Fibroblast of the aortic adventitia (primary cell): ENCODE measurements at regions not wholly inside any gene's neighbourhood (a gene's known extent, or its start where the extent isn't known, plus 50 kb on each side); places are given as distances from the start of the nearest gene placed in this dataset.
A peak's percentile ranks its signal among the peaks of the same experiment; 100 is the strongest.

ENCODE experiments used
- DNase-seq: peaks from one replicate; pipeline ENCODE4 v3.0.0-alpha.2; 2010; ENCODE audit warnings: low read depth
- H3K4me3 ChIP-seq: 2 replicates; pipeline ENCODE4 v1.5.1; 2011; ENCODE audit warnings: low read depth, mild to moderate bottlenecking, control low read depth, low read length, moderate library complexity
- CTCF ChIP-seq: IDR thresholded peaks from 2 replicates; pipeline ENCODE4 v1.5.1; 2011; ENCODE audit warnings: mild to moderate bottlenecking, low read length, control low read depth, inconsistent platforms; ENCODE audit not compliant: insufficient read depth

- no peak for TF ChIP-seq CTCF
- H3K4me3 ChIP-seq: no peak overlapping the region
- DNase-seq: peak; percentile 14
Observed at GRCh38 chr2:71783215-71783614, 329.9 kb downstream of the DYSF start.

GRCh38 chr2:71782323-71782722 is 329.0 kb downstream of the DYSF start:
- TF ChIP-seq CTCF: no peak
- H3K4me3 ChIP-seq: no peak overlapping the region
- no peak for DNase-seq

DNA sequence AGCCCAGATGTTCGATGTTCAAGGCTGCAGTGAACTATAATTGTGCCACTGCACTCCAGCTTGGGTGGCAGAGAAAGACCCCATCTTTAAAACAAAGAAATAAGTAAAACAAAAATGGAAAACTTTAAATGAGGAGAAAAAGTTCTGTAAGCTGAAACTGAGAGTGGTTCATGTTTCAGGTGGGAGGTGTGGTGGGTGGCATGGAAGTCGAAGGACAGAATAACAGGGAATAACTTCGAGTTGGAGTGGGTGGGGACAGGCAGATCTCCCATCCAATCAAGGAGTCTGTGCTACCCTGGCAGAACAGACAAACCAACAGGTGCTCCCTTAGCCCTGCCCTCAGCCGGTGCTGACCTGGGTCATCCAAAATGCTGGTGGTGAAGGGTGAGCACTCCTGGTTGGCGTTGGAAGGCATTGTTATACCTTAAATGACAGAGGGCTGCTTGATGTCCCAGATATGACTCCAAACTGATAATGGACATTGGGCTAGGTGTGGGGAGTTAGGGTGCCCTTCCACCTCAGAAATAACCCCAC is 328.4 kb downstream of the DYSF start:
- no peak overlapping the region for H3K4me3 ChIP-seq
- no peak for DNase-seq
- TF ChIP-seq CTCF: no peak

DNA sequence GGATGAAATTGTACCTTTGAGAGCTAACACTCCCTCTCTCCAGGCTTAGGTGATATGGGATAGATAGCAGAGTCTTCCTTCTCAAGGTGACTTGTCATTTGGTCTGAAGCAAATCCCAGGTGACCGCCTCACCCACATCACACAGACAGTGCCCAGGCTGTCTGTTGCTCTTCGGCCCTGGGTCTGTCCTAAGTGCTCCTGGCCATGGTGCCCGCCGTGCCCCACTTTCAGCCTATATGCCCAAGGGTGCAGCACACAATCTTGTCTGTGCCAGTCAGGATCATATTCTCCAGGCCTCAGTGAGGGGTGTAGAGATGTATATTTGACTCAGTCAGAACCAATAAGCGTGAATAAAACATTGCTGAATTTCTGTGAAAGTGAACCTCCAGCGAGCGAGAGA is 326.8 kb downstream of the DYSF start:
- no peak overlapping the region for H3K4me3 ChIP-seq
- DNase-seq: no peak
- TF ChIP-seq CTCF: no peak

DNA sequence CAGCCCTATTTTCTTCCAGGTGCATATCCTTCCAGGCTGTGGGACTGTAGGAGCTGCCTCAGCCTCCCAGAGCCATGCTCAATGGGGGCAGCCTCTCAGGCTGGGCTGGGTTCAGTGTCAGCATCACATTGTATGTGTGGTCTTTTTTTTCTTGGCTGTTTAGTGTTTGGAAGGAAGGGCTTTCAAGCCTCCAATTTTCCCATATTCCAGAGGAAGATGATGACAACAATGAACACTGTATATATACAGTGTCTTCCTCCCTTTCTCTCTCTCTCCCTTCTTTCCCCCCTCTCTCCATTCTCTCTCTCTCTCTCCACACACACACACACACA is 326.4 kb downstream of the DYSF start:
- no peak for DNase-seq
- TF ChIP-seq CTCF: no peak
- H3K4me3 ChIP-seq: no peak overlapping the region

DNA sequence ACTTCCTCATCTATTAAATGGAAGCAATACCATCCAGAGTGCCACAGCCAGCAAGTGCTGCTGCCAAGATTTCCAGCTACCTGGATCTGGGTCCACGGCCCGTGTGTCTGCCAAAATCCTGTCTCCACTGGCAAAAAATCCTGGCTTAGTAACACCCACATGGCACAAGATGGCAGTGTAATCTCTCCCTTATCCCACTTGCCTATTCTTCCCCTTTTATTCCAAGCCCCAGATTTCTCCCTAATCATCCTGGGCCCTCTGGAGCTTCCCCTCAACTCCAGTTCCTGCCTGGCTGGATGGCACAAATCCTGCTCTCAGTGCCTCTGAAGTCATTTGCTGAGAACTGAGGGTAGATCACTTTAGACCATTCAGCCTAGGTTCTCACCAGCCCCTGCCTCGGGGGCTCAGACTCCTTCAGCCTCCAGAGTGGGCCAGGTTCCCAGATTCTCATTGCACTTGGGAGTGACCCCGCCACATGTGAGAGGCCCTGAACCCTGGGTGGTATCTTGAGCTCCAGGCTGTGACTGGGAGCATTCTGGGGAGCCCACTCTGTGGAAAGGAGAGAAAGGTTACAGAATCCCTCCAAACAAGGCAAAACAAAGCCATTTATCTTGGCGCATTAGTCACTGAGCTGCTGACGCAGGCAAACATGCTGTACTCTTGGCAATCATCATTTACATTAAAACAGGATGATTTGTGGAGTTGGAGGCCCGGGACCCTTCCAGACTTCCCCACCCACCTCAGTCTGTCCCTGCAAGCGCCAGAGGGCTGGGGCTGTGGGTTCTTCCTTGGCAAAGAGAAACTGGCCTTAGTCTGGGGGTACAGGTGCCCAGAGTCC is 325.8 kb downstream of the DYSF start:
- no peak overlapping the region for H3K4me3 ChIP-seq
- peak; percentile 65 for DNase-seq
- TF ChIP-seq CTCF: peak; percentile 4
